ENCODE measurements at regions not wholly inside any gene's neighbourhood (a gene's known extent, or its start where the extent isn't known, plus 50 kb on each side); places are given as distances from the start of the nearest gene placed in this dataset.

- Histone ChIP-seq H3K4me2 (ENCODE audit: low read depth, low read length) (no peak overlapping the region), H3K4me3 (ENCODE audit: insufficient read depth, low read depth, low read length) (no peak overlapping the region), H3K27ac (ENCODE audit: insufficient read depth, low read length) (no peak overlapping the region), H3K4me1 (ENCODE audit: control insufficient read depth, insufficient read depth, low read length) (no peaks in the 10 kb centered on the region; the same call in 1 of the 2 replicates), H2AK9ac (replicated peaks; ENCODE audit: low read depth, low read length, poor library complexity) (no peak overlapping the region), H2BK20ac (ENCODE audit: low read depth, low read length) (no peak overlapping the region), H3K27me3 (ENCODE audit: control insufficient read depth, insufficient read depth, low read length) (no peaks in the 10 kb centered on the region), H3K23ac (ENCODE audit: low read depth, low read length) (no peak overlapping the region), H3K9ac (ENCODE audit: low read depth, low read length) (no peak overlapping the region), H3K14ac (replicated peaks; ENCODE audit: low read depth, low read length) (no peak overlapping the region), H4K20me1 (ENCODE audit: insufficient read depth, low read length) (no peaks in the 10 kb centered on the region), H3K56ac (ENCODE audit: extremely low read depth, insufficient read depth, low read length) (no peak overlapping the region), H3K9me3 (ENCODE audit: control insufficient read depth, insufficient read depth, low read length) (no peaks in the 10 kb centered on the region), H3K9me1 (ENCODE audit: insufficient read depth, low read length) (no peaks in the 10 kb centered on the region), H4K8ac (ENCODE audit: low read depth in 2 of 2, low read length in 2 of 2) (no peak overlapping the region), H3K18ac (ENCODE audit: low read depth, low read length) (no peak overlapping the region), H2BK5ac (ENCODE audit: low read depth, low read length, poor library complexity, severe bottlenecking) (no peak overlapping the region), H2AFZ (replicated peaks; ENCODE audit: low read length, poor library complexity) (no peak overlapping the region), H4K91ac (ENCODE audit: insufficient read depth, low read depth, low read length) (no peak overlapping the region), H3K4ac (ENCODE audit: low read depth, low read length) (no peak overlapping the region), H2BK15ac (ENCODE audit: low read depth, low read length) (no peak overlapping the region), H2AK5ac (ENCODE audit: low read depth, low read length) (no peak overlapping the region), H3K79me1 (ENCODE audit: low read depth in 1 of 2, low read length in 2 of 2) (no peaks in the 10 kb centered on the region), H4K5ac (ENCODE audit: low read depth, low read length) (no peak overlapping the region), H3K36me3 (ENCODE audit: control insufficient read depth, insufficient read depth, low read length) (no peaks in the 10 kb centered on the region), H2BK120ac (ENCODE audit: low read depth, low read length) (no peak overlapping the region)
- intact Hi-C loops (cut with micrococcal nuclease) = no loop called here
- BruUV-seq (replicated peaks) = no TSS peak
- DNase-seq (no peak), ATAC-seq (ENCODE audit: low read depth) (no peak)
- POLR2A ChIA-PET (ENCODE audit: unreplicated experiment) = interaction anchor here (1.2 kb wide), 1 partner anchor 19 kb away, joined by 3 read pairs; no protein-coding TSS in a partner anchor
- TF ChIP-seq BHLHE40 (IDR thresholded peaks at IDR 0.05; ENCODE audit: low read depth, low read length) (no peak), SMC3 (IDR thresholded peaks at IDR 0.05; ENCODE audit: low read depth, low read length) (no peak), CEBPB (IDR thresholded peaks at IDR 0.05; ENCODE audit: low read depth, low read length) (no peak), MAFK (IDR thresholded peaks at IDR 0.05; ENCODE audit: low read depth, low read length) (no peak), NFE2L2 (IDR thresholded peaks at IDR 0.05; ENCODE audit: low read depth, low read length) (no peak), POLR2A (IDR thresholded peaks at IDR 0.05; ENCODE audit: low read depth, low read length) (no peak), USF2 (IDR thresholded peaks at IDR 0.05; ENCODE audit: low read depth, low read length) (no peak), RCOR1 (IDR thresholded peaks at IDR 0.05; ENCODE audit: insufficient replicate concordance, low read length) (no peak), RAD21 (IDR thresholded peaks at IDR 0.05; ENCODE audit: low read length) (no peak), CHD1 (IDR thresholded peaks at IDR 0.05; ENCODE audit: low read depth, low read length) (no peak), FOS (IDR thresholded peaks at IDR 0.05; ENCODE audit: low read depth, low read length) (no peak), MXI1 (IDR thresholded peaks at IDR 0.05; ENCODE audit: borderline replicate concordance, low read depth, low read length) (no peak), MAZ (IDR thresholded peaks at IDR 0.05; ENCODE audit: borderline replicate concordance, low read depth, low read length) (no peak), RFX5 (IDR thresholded peaks at IDR 0.05; ENCODE audit: low read depth, low read length) (no peak)
- TF ChIP-seq, protein P1, sequence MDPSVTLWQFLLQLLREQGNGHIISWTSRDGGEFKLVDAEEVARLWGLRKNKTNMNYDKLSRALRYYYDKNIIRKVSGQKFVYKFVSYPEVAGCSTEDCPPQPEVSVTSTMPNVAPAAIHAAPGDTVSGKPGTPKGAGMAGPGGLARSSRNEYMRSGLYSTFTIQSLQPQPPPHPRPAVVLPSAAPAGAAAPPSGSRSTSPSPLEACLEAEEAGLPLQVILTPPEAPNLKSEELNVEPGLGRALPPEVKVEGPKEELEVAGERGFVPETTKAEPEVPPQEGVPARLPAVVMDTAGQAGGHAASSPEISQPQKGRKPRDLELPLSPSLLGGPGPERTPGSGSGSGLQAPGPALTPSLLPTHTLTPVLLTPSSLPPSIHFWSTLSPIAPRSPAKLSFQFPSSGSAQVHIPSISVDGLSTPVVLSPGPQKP (IDR thresholded peaks at IDR 0.05; ENCODE audit: borderline replicate concordance, low read depth, low read length) = no peak
- TF ChIP-seq, protein P2, sequence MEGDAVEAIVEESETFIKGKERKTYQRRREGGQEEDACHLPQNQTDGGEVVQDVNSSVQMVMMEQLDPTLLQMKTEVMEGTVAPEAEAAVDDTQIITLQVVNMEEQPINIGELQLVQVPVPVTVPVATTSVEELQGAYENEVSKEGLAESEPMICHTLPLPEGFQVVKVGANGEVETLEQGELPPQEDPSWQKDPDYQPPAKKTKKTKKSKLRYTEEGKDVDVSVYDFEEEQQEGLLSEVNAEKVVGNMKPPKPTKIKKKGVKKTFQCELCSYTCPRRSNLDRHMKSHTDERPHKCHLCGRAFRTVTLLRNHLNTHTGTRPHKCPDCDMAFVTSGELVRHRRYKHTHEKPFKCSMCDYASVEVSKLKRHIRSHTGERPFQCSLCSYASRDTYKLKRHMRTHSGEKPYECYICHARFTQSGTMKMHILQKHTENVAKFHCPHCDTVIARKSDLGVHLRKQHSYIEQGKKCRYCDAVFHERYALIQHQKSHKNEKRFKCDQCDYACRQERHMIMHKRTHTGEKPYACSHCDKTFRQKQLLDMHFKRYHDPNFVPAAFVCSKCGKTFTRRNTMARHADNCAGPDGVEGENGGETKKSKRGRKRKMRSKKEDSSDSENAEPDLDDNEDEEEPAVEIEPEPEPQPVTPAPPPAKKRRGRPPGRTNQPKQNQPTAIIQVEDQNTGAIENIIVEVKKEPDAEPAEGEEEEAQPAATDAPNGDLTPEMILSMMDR (conservative IDR thresholded peaks at IDR 0.05; ENCODE audit: low read depth, low read length) = no peak
- in situ Hi-C loops (cut with MboI; ENCODE audit: low sequenced_read_pairs) = no loop called here
- CTCF ChIA-PET = interaction anchor here (1.2 kb wide), 1 partner anchor 10 kb away, joined by 4 read pairs; no protein-coding TSS in a partner anchor
- dilution Hi-C loops (cut with HindIII; ENCODE audit: low sequenced_read_pairs, unreplicated experiment) = no loop called here
Observed at GRCh38 chr10:92773776-92774175, 74.5 kb upstream of the EXOC6 start.

All from IMR-90 (cell line).